A673 (cell line): ENCODE measurements at regions not wholly inside any gene's neighbourhood (a gene's known extent, or its start where the extent isn't known, plus 50 kb on each side); places are given as distances from the start of the nearest gene placed in this dataset.

Experiments
- BruUV-seq: library from RNA; stranded (reverse); fragments of 400-500 nt; replicated peaks from 2 replicates; lab custom pipeline; 2021; lab: Mats Ljungman, UMichigan
- CTCF ChIA-PET: fragments of 300-600 bp; sonication (Branson Sonifier 250); formaldehyde crosslinking; loops from one replicate; lab custom pipeline; 2022; ENCODE audit warnings: antibody characterized with exemption; lab: Charles Lee
- POLR2A ChIA-PET: fragments of 300-600 bp; sonication (Branson Sonifier 250); formaldehyde crosslinking; loops from one replicate; lab custom pipeline; 2022; ENCODE audit warnings: antibody characterized with exemption; ENCODE audit not compliant: low non-redundant PET; lab: Charles Lee
- DNase-seq: peaks from one replicate; pipeline ENCODE4 v3.0.0-alpha.2; 2015; ENCODE audit warnings: low spot score
- H3K27ac ChIP-seq: fragments of 200-600 bp; sonication (generic); 2 replicates; pipeline ENCODE4 v1.5.1; 2016; ENCODE audit warnings: mixed run types, low read depth, mild to moderate bottlenecking, mixed read lengths, antibody characterized with exemption, low read length; ENCODE audit not compliant: poor library complexity, severe bottlenecking
- H3K27me3 ChIP-seq: fragments of 200-600 bp; sonication (generic); replicated peaks from 2 replicates; pipeline ENCODE4 v1.6.1; 2017; ENCODE audit warnings: mixed run types, low read depth, mild to moderate bottlenecking, mixed read lengths, antibody characterized with exemption, low read length; ENCODE audit not compliant: insufficient read depth, poor library complexity
- H3K36me3 ChIP-seq: fragments of 200-600 bp; sonication (generic); 2 replicates; pipeline ENCODE4 v1.6.1; 2016; ENCODE audit warnings: mixed run types, mild to moderate bottlenecking, mixed read lengths, antibody characterized with exemption, low read length; ENCODE audit not compliant: insufficient read depth, poor library complexity, severe bottlenecking
- H3K4me1 ChIP-seq: fragments of 200-600 bp; sonication (generic); 2 replicates; pipeline ENCODE4 v1.6.1; 2017; ENCODE audit warnings: mixed run types, mild to moderate bottlenecking, mixed read lengths, antibody characterized with exemption, low read length; ENCODE audit not compliant: insufficient read depth, poor library complexity, severe bottlenecking
- H3K4me3 ChIP-seq: fragments of 200-600 bp; sonication (generic); 2 replicates; pipeline ENCODE4 v1.5.1; 2016; ENCODE audit warnings: low read depth, mixed run types, mild to moderate bottlenecking, mixed read lengths, low read length; ENCODE audit not compliant: poor library complexity, severe bottlenecking
- H3K9me3 ChIP-seq: fragments of 200-600 bp; sonication (generic); 2 replicates; pipeline ENCODE4 v1.6.1; 2016; ENCODE audit warnings: mixed run types, low read depth, mild to moderate bottlenecking, mixed read lengths, antibody characterized with exemption, low read length; ENCODE audit not compliant: poor library complexity, severe bottlenecking
- CTCF ChIP-seq: fragments of 300-800, 200-600 bp; sonication (generic); conservative IDR thresholded peaks from 2 replicates; pipeline ENCODE4 v1.5.1; 2017; ENCODE audit warnings: low read depth, mild to moderate bottlenecking, antibody characterized with exemption, low read length, moderate library complexity, mixed read lengths
- EZH2 ChIP-seq: fragments of 200-600 bp; sonication (generic); IDR thresholded peaks from 2 replicates; pipeline ENCODE4 v1.6.1; 2017; ENCODE audit warnings: borderline replicate concordance, low read depth, mild to moderate bottlenecking, mixed read lengths, antibody characterized with exemption, low read length; ENCODE audit not compliant: poor library complexity, severe bottlenecking
- intact Hi-C: fragments of 100-400 bp; cut with micrococcal nuclease; formaldehyde crosslinking; loops from one replicate; pipeline ENCODE4 v1.10.0; 2022; ENCODE audit not compliant: unreplicated experiment

GRCh38 chr17:17419166-17419565 is 57.6 kb upstream of the MED9 start:
- TF ChIP-seq CTCF (no peak), EZH2 (no peak)
- Histone ChIP-seq H3K36me3 (no peaks in the 10 kb centered on the region), H3K9me3 (no peaks in the 10 kb centered on the region), H3K4me1 (no peaks in the 10 kb centered on the region), H3K4me3 (no peak overlapping the region), H3K27ac (no peak overlapping the region), H3K27me3 (no peaks in the 10 kb centered on the region)
- DNase-seq: no peak
- POLR2A ChIA-PET: no interaction called here
- CTCF ChIA-PET: no interaction called here
- intact Hi-C loops: no loop called here
- BruUV-seq: no TSS peak

GRCh38 chr17:17419631-17420030 is 57.2 kb upstream of the MED9 start:
- intact Hi-C loops: no loop called here
- no peak for DNase-seq
- Histone ChIP-seq H3K36me3 (no peaks in the 10 kb centered on the region), H3K9me3 (peaks cover 1% of the 10 kb centered on the region), H3K4me1 (no peaks in the 10 kb centered on the region), H3K27ac (no peak overlapping the region), H3K4me3 (no peak overlapping the region), H3K27me3 (no peaks in the 10 kb centered on the region)
- TF ChIP-seq EZH2 (no peak), CTCF (no peak)
- ChIA-PET POLR2A (no interaction called here), CTCF (no interaction called here)
- no TSS peak for BruUV-seq

- Histone ChIP-seq H3K36me3 (no peaks in the 10 kb centered on the region), H3K27ac (no peak overlapping the region), H3K4me3 (no peak overlapping the region), H3K27me3 (no peaks in the 10 kb centered on the region), H3K9me3 (peaks cover 6% of the 10 kb centered on the region), H3K4me1 (no peaks in the 10 kb centered on the region)
- POLR2A ChIA-PET: no interaction called here
- CTCF ChIA-PET: no interaction called here
- no peak for DNase-seq
- intact Hi-C loops: no loop called here
- TF ChIP-seq EZH2 (no peak), CTCF (no peak)
- BruUV-seq: no TSS peak
These were observed 56.7 kb upstream of the MED9 start for GRCh38 chr17:17420082-17420481.
